MCF 10A (cell line): ENCODE measurements at regions not wholly inside any gene's neighbourhood (a gene's known extent, or its start where the extent isn't known, plus 50 kb on each side); places are given as distances from the start of the nearest gene placed in this dataset.
A peak's percentile ranks its signal among the peaks of the same experiment; 100 is the strongest.

ENCODE experiments used
- BruUV-seq: library from RNA; stranded (reverse); fragments of 400-500 nt; replicated peaks from 2 replicates; lab custom pipeline; 2021; lab: Mats Ljungman, UMichigan
- CTCF ChIA-PET: fragments of 300-600 bp; sonication (Branson Sonifier 250); formaldehyde crosslinking; extraction: SDS; loops from one replicate; lab custom pipeline; 2021; ENCODE audit warnings: antibody characterized with exemption, inconsistent platforms; lab: Yijun Ruan, JAX
- POLR2A ChIA-PET: fragments of 300-600, 350-650 bp; sonication (Branson Sonifier 250); formaldehyde crosslinking; extraction: SDS; loops from one replicate; lab custom pipeline; 2020; ENCODE audit warnings: antibody characterized with exemption, inconsistent platforms; lab: Yijun Ruan, JAX
- DNase-seq: peaks from one replicate; pipeline ENCODE4 v3.0.0-alpha.2; 2018; ENCODE audit not compliant: unreplicated experiment
- H3K27ac Mint-ChIP-seq: one replicate; pipeline ENCODE4 v1.8.0; 2022; ENCODE audit warnings: mild to moderate bottlenecking, low read depth, mixed read lengths; ENCODE audit not compliant: unreplicated experiment
- H3K27me3 Mint-ChIP-seq: one replicate; pipeline ENCODE4 v1.8.0; 2022; ENCODE audit warnings: mixed read lengths; ENCODE audit not compliant: insufficient read depth, unreplicated experiment
- H3K36me3 Mint-ChIP-seq: one replicate; pipeline ENCODE4 v1.8.0; 2022; ENCODE audit warnings: mild to moderate bottlenecking, moderate library complexity, mixed read lengths; ENCODE audit not compliant: insufficient read depth, unreplicated experiment
- H3K4me1 Mint-ChIP-seq: one replicate; pipeline ENCODE4 v1.8.0; 2022; ENCODE audit warnings: mixed read lengths; ENCODE audit not compliant: insufficient read depth, unreplicated experiment
- H3K4me3 Mint-ChIP-seq: one replicate; pipeline ENCODE4 v1.8.0; 2022; ENCODE audit warnings: mild to moderate bottlenecking, moderate library complexity, mixed read lengths; ENCODE audit not compliant: unreplicated experiment
- H3K9me3 Mint-ChIP-seq: one replicate; pipeline ENCODE4 v1.8.0; 2022; ENCODE audit warnings: mixed read lengths; ENCODE audit not compliant: unreplicated experiment
- CTCF ChIP-seq: fragments of 200-600 bp; IDR thresholded peaks from one replicate; pipeline ENCODE4 v1.8.0; 2022; ENCODE audit warnings: antibody characterized with exemption, mild to moderate bottlenecking; ENCODE audit not compliant: unreplicated experiment
- intact Hi-C: fragments of 100-400 bp; cut with micrococcal nuclease; formaldehyde crosslinking; loops from 2 replicates; pipeline ENCODE4 v1.14.1; 2022

- no peak overlapping the region for H3K27ac Mint-ChIP-seq
- H3K4me3 Mint-ChIP-seq: no peak overlapping the region
- TF ChIP-seq CTCF: no peak
- H3K36me3 Mint-ChIP-seq: no peaks in the 10 kb centered on the region
- no peaks in the 10 kb centered on the region for H3K9me3 Mint-ChIP-seq
- POLR2A ChIA-PET: no interaction called here
- no peaks in the 10 kb centered on the region for H3K4me1 Mint-ChIP-seq
- CTCF ChIA-PET: no interaction called here
- intact Hi-C loops: no loop called here
- no peaks in the 10 kb centered on the region for H3K27me3 Mint-ChIP-seq
- DNase-seq: no peak
- BruUV-seq: no TSS peak
These were observed 86.9 kb upstream of the SEMA3A start for GRCh38 chr7:84281518-84281917.

- intact Hi-C loops: no loop called here
- no TSS peak for BruUV-seq
- no peak for TF ChIP-seq CTCF
- CTCF ChIA-PET: interaction anchor here (0.9 kb wide), 1 partner anchor 14 kb away, joined by 3 read pairs; no protein-coding TSS in a partner anchor
- POLR2A ChIA-PET: no interaction called here
- Mint-ChIP-seq H3K27me3 (no peaks in the 10 kb centered on the region), H3K27ac (no peak overlapping the region), H3K4me1 (no peaks in the 10 kb centered on the region), H3K36me3 (no peaks in the 10 kb centered on the region), H3K9me3 (no peaks in the 10 kb centered on the region), H3K4me3 (no peak overlapping the region)
- no peak for DNase-seq
These were observed 83.1 kb upstream of the SEMA3A start for GRCh38 chr7:84277628-84278224.

GRCh38 chr7:84274029-84274638 is 79.5 kb upstream of the SEMA3A start:
- intact Hi-C loops: no loop called here
- DNase-seq: peak; percentile 6
- H3K4me1 Mint-ChIP-seq: no peaks in the 10 kb centered on the region
- no peaks in the 10 kb centered on the region for H3K27me3 Mint-ChIP-seq
- H3K36me3 Mint-ChIP-seq: no peaks in the 10 kb centered on the region
- ChIA-PET POLR2A (interaction anchor here (0.7 kb wide), 1 partner anchor 688 kb away, joined by 3 read pairs; no protein-coding TSS in a partner anchor), CTCF (no interaction called here)
- H3K27ac Mint-ChIP-seq: no peak overlapping the region
- no TSS peak for BruUV-seq
- H3K4me3 Mint-ChIP-seq: no peak overlapping the region
- TF ChIP-seq CTCF: no peak
- H3K9me3 Mint-ChIP-seq: no peaks in the 10 kb centered on the region

- H3K27ac Mint-ChIP-seq: no peak overlapping the region
- H3K27me3 Mint-ChIP-seq: no peaks in the 10 kb centered on the region
- no peak overlapping the region for H3K4me3 Mint-ChIP-seq
- peak; percentile 38 for DNase-seq
- TF ChIP-seq CTCF: no peak
- POLR2A ChIA-PET: no interaction called here
- no peaks in the 10 kb centered on the region for H3K36me3 Mint-ChIP-seq
- CTCF ChIA-PET: interaction anchor here (0.7 to 1.0 kb wide), 3 partner anchors 110 to 364 kb away, joined by 3 read pairs; no protein-coding TSS in a partner anchor
- H3K4me1 Mint-ChIP-seq: no peaks in the 10 kb centered on the region
- BruUV-seq: no TSS peak
- intact Hi-C loops: no loop called here
- H3K9me3 Mint-ChIP-seq: no peaks in the 10 kb centered on the region
These were observed 77.0 kb upstream of the SEMA3A start for GRCh38 chr7:84271543-84271942.
